ENCODE measurements at regions not wholly inside any gene's neighbourhood (a gene's known extent, or its start where the extent isn't known, plus 50 kb on each side); places are given as distances from the start of the nearest gene placed in this dataset.

- Histone ChIP-seq H4K20me1 (ENCODE audit: insufficient read depth, low read length, poor library complexity, severe bottlenecking) (no peaks in the 10 kb centered on the region), H3K9me3 (ENCODE audit: insufficient read depth, low read depth, low read length) (no peaks in the 10 kb centered on the region), H3K36me3 (ENCODE audit: insufficient read depth, low read length) (no peaks in the 10 kb centered on the region), H3K27me3 (ENCODE audit: insufficient read depth, low read length, poor library complexity, severe bottlenecking) (no peaks in the 10 kb centered on the region), H2AFZ (ENCODE audit: low read length) (no peak overlapping the region), H3K4me2 (ENCODE audit: low read depth, low read length, poor library complexity, severe bottlenecking) (no peak overlapping the region), H3F3A (ENCODE audit: low read depth) (no peaks in the 10 kb centered on the region), H3K4me3 (ENCODE audit: low read length, poor library complexity, severe bottlenecking) (no peak overlapping the region), H3K4me1 (ENCODE audit: insufficient read depth, low read length, poor library complexity, severe bottlenecking) (no peaks in the 10 kb centered on the region), H3K9ac (ENCODE audit: low read depth, low read length, poor library complexity, severe bottlenecking) (no peak overlapping the region), H3K9me2 (replicated peaks; ENCODE audit: low read depth, low read length) (no peaks in the 10 kb centered on the region), H3K79me2 (ENCODE audit: insufficient read depth, low read length) (no peaks in the 10 kb centered on the region)
- TF ChIP-seq EZH2phosphoT487 (IDR thresholded peaks at IDR 0.05; ENCODE audit: borderline replicate concordance) (no peak), CTCF (conservative IDR thresholded peaks at IDR 0.05; ENCODE audit: low read length) (no peak)
These were observed 86.7 kb upstream of the SPATA31C2 start for GRCh38 chr9:88224938-88225337.

- no peak for TF ChIP-seq EZH2phosphoT487 (IDR thresholded peaks at IDR 0.05; ENCODE audit: borderline replicate concordance)
- TF ChIP-seq CTCF (conservative IDR thresholded peaks at IDR 0.05; ENCODE audit: low read length) = no peak
- H3K27me3 ChIP-seq (ENCODE audit: insufficient read depth, low read length, poor library complexity, severe bottlenecking) = no peaks in the 10 kb centered on the region
- no peaks in the 10 kb centered on the region for H3K79me2 ChIP-seq (ENCODE audit: insufficient read depth, low read length)
- H3K9me2 ChIP-seq (replicated peaks; ENCODE audit: low read depth, low read length) = no peaks in the 10 kb centered on the region
- no peak overlapping the region for H3K4me3 ChIP-seq (ENCODE audit: low read length, poor library complexity, severe bottlenecking)
- H3K4me2 ChIP-seq (ENCODE audit: low read depth, low read length, poor library complexity, severe bottlenecking) = no peak overlapping the region
- H3K4me1 ChIP-seq (ENCODE audit: insufficient read depth, low read length, poor library complexity, severe bottlenecking) = no peaks in the 10 kb centered on the region
- H3K36me3 ChIP-seq (ENCODE audit: insufficient read depth, low read length) = no peaks in the 10 kb centered on the region
- no peak overlapping the region for H3K9ac ChIP-seq (ENCODE audit: low read depth, low read length, poor library complexity, severe bottlenecking)
- no peaks in the 10 kb centered on the region for H3F3A ChIP-seq (ENCODE audit: low read depth)
- H2AFZ ChIP-seq (ENCODE audit: low read length) = no peak overlapping the region
- no peaks in the 10 kb centered on the region for H3K9me3 ChIP-seq (ENCODE audit: insufficient read depth, low read depth, low read length)
- H4K20me1 ChIP-seq (ENCODE audit: insufficient read depth, low read length, poor library complexity, severe bottlenecking) = no peaks in the 10 kb centered on the region
These were observed 82.8 kb upstream of the SPATA31C2 start for GRCh38 chr9:88221105-88221504.

- H3K79me2 ChIP-seq (ENCODE audit: insufficient read depth, low read length) = no peaks in the 10 kb centered on the region
These were observed 82.4 kb upstream of the SPATA31C2 start for GRCh38 chr9:88220652-88221051.

More at GRCh38 chr9:88220652-88221051, 82.4 kb upstream of the SPATA31C2 start:
- Histone ChIP-seq H3K4me1 (ENCODE audit: insufficient read depth, low read length, poor library complexity, severe bottlenecking) (no peaks in the 10 kb centered on the region), H3K4me2 (ENCODE audit: low read depth, low read length, poor library complexity, severe bottlenecking) (no peak overlapping the region), H3K4me3 (ENCODE audit: low read length, poor library complexity, severe bottlenecking) (no peak overlapping the region), H3F3A (ENCODE audit: low read depth) (no peaks in the 10 kb centered on the region), H2AFZ (ENCODE audit: low read length) (no peak overlapping the region), H3K27me3 (ENCODE audit: insufficient read depth, low read length, poor library complexity, severe bottlenecking) (no peaks in the 10 kb centered on the region), H3K9ac (ENCODE audit: low read depth, low read length, poor library complexity, severe bottlenecking) (no peak overlapping the region), H3K9me3 (ENCODE audit: insufficient read depth, low read depth, low read length) (no peaks in the 10 kb centered on the region), H4K20me1 (ENCODE audit: insufficient read depth, low read length, poor library complexity, severe bottlenecking) (no peaks in the 10 kb centered on the region), H3K36me3 (ENCODE audit: insufficient read depth, low read length) (no peaks in the 10 kb centered on the region), H3K9me2 (replicated peaks; ENCODE audit: low read depth, low read length) (no peaks in the 10 kb centered on the region)
- no peak for TF ChIP-seq CTCF (conservative IDR thresholded peaks at IDR 0.05; ENCODE audit: low read length)
- no peak for TF ChIP-seq EZH2phosphoT487 (IDR thresholded peaks at IDR 0.05; ENCODE audit: borderline replicate concordance)

Measured in Loucy (cell line).